Calu3 (cell line): ENCODE measurements at regions not wholly inside any gene's neighbourhood (a gene's known extent, or its start where the extent isn't known, plus 50 kb on each side); places are given as distances from the start of the nearest gene placed in this dataset.

Source experiments
- BruUV-seq: library from RNA; stranded (reverse); fragments of 400-500 nt; replicated peaks from 2 replicates; lab custom pipeline; 2021; lab: Mats Ljungman, UMichigan
- CTCF ChIA-PET: fragments of 300-600 bp; sonication (Branson Sonifier 250); formaldehyde crosslinking; loops from one replicate; lab custom pipeline; 2022; ENCODE audit warnings: antibody characterized with exemption; lab: Charles Lee
- DNase-seq: peaks from one replicate; pipeline ENCODE4 v3.0.0; 2022
- H3K27ac Mint-ChIP-seq: one replicate; pipeline ENCODE4 v1.8.0; 2022; ENCODE audit warnings: mixed read lengths; ENCODE audit not compliant: unreplicated experiment
- H3K27me3 Mint-ChIP-seq: one replicate; pipeline ENCODE4 v1.8.0; 2022; ENCODE audit warnings: mixed read lengths; ENCODE audit not compliant: unreplicated experiment
- H3K36me3 Mint-ChIP-seq: one replicate; pipeline ENCODE4 v1.8.0; 2022; ENCODE audit warnings: mild to moderate bottlenecking, moderate library complexity, mixed read lengths; ENCODE audit not compliant: insufficient read depth, unreplicated experiment
- H3K4me1 Mint-ChIP-seq: one replicate; pipeline ENCODE4 v1.8.0; 2022; ENCODE audit warnings: mild to moderate bottlenecking, low read depth, mixed read lengths; ENCODE audit not compliant: unreplicated experiment
- H3K4me3 Mint-ChIP-seq: one replicate; pipeline ENCODE4 v1.8.0; 2022; ENCODE audit warnings: mild to moderate bottlenecking, low read depth, moderate library complexity, mixed read lengths; ENCODE audit not compliant: unreplicated experiment
- H3K9me3 Mint-ChIP-seq: one replicate; pipeline ENCODE4 v1.8.0; 2022; ENCODE audit warnings: low read depth, mixed read lengths; ENCODE audit not compliant: unreplicated experiment
- CTCF ChIP-seq: fragments of 200-600 bp; IDR thresholded peaks from one replicate; pipeline ENCODE4 v1.8.0; 2022; ENCODE audit warnings: antibody characterized with exemption; ENCODE audit not compliant: unreplicated experiment
- intact Hi-C: fragments of 100-400 bp; cut with micrococcal nuclease; formaldehyde crosslinking; loops from one replicate; pipeline ENCODE4 v1.10.0; 2022; ENCODE audit not compliant: unreplicated experiment

DNA sequence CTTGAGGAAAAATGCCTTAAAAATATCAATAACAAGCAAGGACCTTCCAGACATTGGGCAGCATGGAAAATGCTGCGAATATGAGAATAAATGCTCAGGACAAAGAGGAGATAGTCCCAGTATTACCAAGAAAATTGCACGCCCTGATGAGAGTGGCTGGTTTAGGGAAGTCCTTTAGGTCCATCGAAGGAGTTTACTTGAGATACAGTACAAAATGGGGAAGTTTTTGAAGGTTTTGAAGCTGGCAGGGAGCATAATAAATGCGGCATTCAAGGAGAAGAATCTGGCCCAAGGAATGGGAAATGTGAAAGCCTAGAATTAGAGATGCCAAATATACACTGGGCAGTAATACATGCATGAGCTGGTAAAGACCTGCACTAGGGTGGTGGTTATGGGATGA lies 90.2 kb upstream of the SPATS2L start:
- Mint-ChIP-seq H3K27ac (no peak overlapping the region), H3K4me3 (no peak overlapping the region), H3K36me3 (no peaks in the 10 kb centered on the region), H3K27me3 (no peaks in the 10 kb centered on the region), H3K4me1 (peaks cover 25% of the 10 kb centered on the region), H3K9me3 (no peaks in the 10 kb centered on the region)
- intact Hi-C loops, result no loop called here
- no peak for TF ChIP-seq CTCF
- CTCF ChIA-PET, result interaction anchor here (0.6 kb wide), 1 partner anchor 90 kb away, joined by 3 read pairs; no protein-coding TSS in a partner anchor
- BruUV-seq, result no TSS peak
- no peak for DNase-seq

DNA sequence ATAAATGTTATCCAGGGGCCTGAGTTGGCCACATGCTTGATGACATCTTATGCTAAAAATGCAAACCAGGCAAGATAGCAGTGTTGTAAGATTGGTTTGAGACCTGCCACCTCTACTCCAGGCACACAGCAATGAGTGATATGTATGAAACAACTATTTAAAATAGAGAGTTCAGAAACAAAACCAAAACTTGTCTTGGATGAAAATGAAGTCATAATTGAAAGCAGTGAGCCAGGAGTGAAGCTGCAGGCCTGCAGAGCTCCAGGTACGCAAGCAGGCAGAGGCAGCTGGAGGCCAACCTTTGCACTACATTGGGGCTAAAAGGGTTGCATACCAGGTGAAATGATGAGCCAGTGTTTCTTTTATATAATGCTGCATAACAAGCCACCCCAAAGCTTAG lies 89.2 kb upstream of the SPATS2L start:
- Mint-ChIP-seq H3K27ac (no peak overlapping the region), H3K27me3 (no peaks in the 10 kb centered on the region), H3K36me3 (no peaks in the 10 kb centered on the region), H3K4me1 (peaks cover 33% of the 10 kb centered on the region), H3K9me3 (no peaks in the 10 kb centered on the region), H3K4me3 (no peak overlapping the region)
- CTCF ChIA-PET, result no interaction called here
- intact Hi-C loops, result no loop called here
- no peak for TF ChIP-seq CTCF
- BruUV-seq, result no TSS peak
- DNase-seq, result no peak

DNA sequence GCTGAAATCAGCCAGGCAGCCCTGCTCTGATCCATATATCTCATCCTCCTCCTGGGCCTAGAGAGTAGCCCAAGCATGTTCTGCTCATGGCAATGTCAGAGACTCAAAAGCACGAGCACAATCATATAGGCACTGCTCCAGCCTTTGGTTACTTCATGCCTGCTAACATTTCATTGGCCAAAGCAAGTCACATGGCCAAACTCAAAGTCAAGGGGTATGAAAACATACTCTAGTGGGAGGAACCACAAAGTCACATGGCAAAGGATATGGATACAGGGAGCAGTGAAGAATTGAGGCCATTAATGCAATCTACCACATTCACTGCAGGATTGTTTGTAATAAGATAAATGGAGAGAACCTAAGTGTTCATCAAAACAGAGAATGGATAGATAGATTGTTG lies 87.8 kb upstream of the SPATS2L start:
- intact Hi-C loops, result no loop called here
- DNase-seq, result no peak
- Mint-ChIP-seq H3K4me3 (no peak overlapping the region), H3K4me1 (peaks cover 34% of the 10 kb centered on the region), H3K36me3 (no peaks in the 10 kb centered on the region), H3K27me3 (no peaks in the 10 kb centered on the region), H3K27ac (no peak overlapping the region), H3K9me3 (no peaks in the 10 kb centered on the region)
- CTCF ChIA-PET, result no interaction called here
- TF ChIP-seq CTCF, result no peak
- no TSS peak for BruUV-seq

DNA sequence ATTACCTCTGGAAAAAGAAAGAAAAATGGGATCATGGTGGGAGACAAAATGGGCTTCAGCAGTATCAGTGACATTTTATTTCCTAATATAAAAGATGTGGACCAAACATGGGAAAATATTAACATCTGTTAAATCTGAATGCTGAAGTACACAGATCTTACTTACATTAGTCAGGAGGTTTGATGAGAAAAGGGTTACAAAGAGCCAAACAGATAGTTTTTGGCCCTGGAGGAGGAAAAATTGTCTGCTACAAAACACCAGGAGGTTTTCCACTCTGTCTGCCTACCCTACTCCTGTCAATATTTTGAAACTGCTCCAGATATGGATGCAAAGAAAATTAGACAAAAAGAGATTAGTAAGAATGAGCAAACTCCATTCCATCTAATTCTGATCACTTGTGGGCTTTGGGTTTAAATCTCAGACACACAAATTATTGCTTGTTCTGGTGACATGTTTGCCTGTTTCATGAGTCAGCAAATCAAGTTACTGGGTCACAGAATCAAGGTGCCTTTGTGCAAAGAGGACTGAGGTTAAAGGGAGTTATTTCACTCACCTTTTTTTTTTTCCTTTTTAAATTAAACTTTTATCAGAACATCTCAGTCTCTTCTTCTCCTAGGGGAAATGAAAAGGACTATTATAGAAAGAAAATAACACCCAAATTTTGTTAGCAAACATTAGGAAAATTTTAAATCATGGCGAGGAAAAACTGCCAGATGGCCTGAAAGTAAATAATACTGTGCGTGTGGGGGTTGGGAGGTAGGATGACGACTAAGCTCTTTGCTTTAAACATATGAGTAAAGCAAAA lies 87.0 kb upstream of the SPATS2L start:
- H3K36me3 Mint-ChIP-seq, result no peaks in the 10 kb centered on the region
- DNase-seq, result no peak
- no TSS peak for BruUV-seq
- no peak for TF ChIP-seq CTCF
- H3K27ac Mint-ChIP-seq, result no peak overlapping the region
- CTCF ChIA-PET, result interaction anchor here (0.6 kb wide), 1 partner anchor 224 kb away, joined by 3 read pairs; no protein-coding TSS in a partner anchor
- H3K9me3 Mint-ChIP-seq, result no peaks in the 10 kb centered on the region
- peaks cover 29% of the 10 kb centered on the region for H3K4me1 Mint-ChIP-seq
- H3K4me3 Mint-ChIP-seq, result no peak overlapping the region
- no peaks in the 10 kb centered on the region for H3K27me3 Mint-ChIP-seq
- intact Hi-C loops, result no loop called here
